AG04449 (cell line): ENCODE measurements at regions not wholly inside any gene's neighbourhood (a gene's known extent, or its start where the extent isn't known, plus 50 kb on each side); places are given as distances from the start of the nearest gene placed in this dataset.

ENCODE experiments used
- CTCF ChIA-PET: fragments of 350-600 bp; formaldehyde crosslinking; extraction: SDS; loops from one replicate; lab custom pipeline; 2021; ENCODE audit warnings: antibody characterized with exemption; lab: Yijun Ruan, JAX
- POLR2A ChIA-PET: fragments of 400-600, 350-600 bp; formaldehyde crosslinking; extraction: SDS; loops from one replicate; lab custom pipeline; 2020; ENCODE audit warnings: antibody characterized with exemption, inconsistent platforms; lab: Yijun Ruan, JAX
- DNase-seq: peaks from one replicate; pipeline ENCODE4 v3.0.0-alpha.2; 2010; ENCODE audit warnings: low read depth, low spot score
- H3K4me3 ChIP-seq: 2 replicates; pipeline ENCODE4 v1.5.1; 2011; ENCODE audit warnings: low read depth, mild to moderate bottlenecking, control low read depth, low read length
- CTCF ChIP-seq: IDR thresholded peaks from one replicate; pipeline ENCODE4 v1.5.1; 2011; ENCODE audit warnings: mild to moderate bottlenecking, moderate library complexity, low read length, control low read depth, inconsistent platforms; ENCODE audit not compliant: insufficient read depth; ENCODE audit errors: missing control alignments

GRCh38 chr9:118088090-118088489, 383.9 kb downstream of the TLR4 start:
- DNase-seq: no peak
- no peak overlapping the region for H3K4me3 ChIP-seq
- no peak for TF ChIP-seq CTCF
- POLR2A ChIA-PET: no interaction called here
- CTCF ChIA-PET: no interaction called here

GRCh38 chr9:118091226-118091625, 387.0 kb downstream of the TLR4 start:
- ChIA-PET CTCF (no interaction called here), POLR2A (no interaction called here)
- DNase-seq: no peak
- no peak overlapping the region for H3K4me3 ChIP-seq
- no peak for TF ChIP-seq CTCF

GRCh38 chr9:118091711-118092500, 387.7 kb downstream of the TLR4 start:
- no peak overlapping the region for H3K4me3 ChIP-seq
- no peak for DNase-seq
- ChIA-PET POLR2A (no interaction called here), CTCF (no interaction called here)
- no peak for TF ChIP-seq CTCF

- CTCF ChIA-PET: no interaction called here
- DNase-seq: no peak
- POLR2A ChIA-PET: no interaction called here
- no peak overlapping the region for H3K4me3 ChIP-seq
- TF ChIP-seq CTCF: no peak
Measured at GRCh38 chr9:118094387-118094786, 390.2 kb downstream of the TLR4 start.

- POLR2A ChIA-PET: no interaction called here
- DNase-seq: no peak
- TF ChIP-seq CTCF: no peak
- H3K4me3 ChIP-seq: no peak overlapping the region
- CTCF ChIA-PET: no interaction called here
Measured at GRCh38 chr9:118100529-118101419, 396.6 kb downstream of the TLR4 start.

- DNase-seq: no peak
- no peak for TF ChIP-seq CTCF
- ChIA-PET CTCF (no interaction called here), POLR2A (no interaction called here)
- no peak overlapping the region for H3K4me3 ChIP-seq
Measured at GRCh38 chr9:118104363-118104762, 400.2 kb downstream of the TLR4 start.
